ENCODE measurements at regions not wholly inside any gene's neighbourhood (a gene's known extent, or its start where the extent isn't known, plus 50 kb on each side); places are given as distances from the start of the nearest gene placed in this dataset.

GRCh38 chr16:86355531-86355930 lies 154.8 kb upstream of the FOXF1 start:
- Histone ChIP-seq H3K9ac (ENCODE audit: control insufficient read depth, extremely low read depth, insufficient read depth, low read length) (no peak overlapping the region), H3K27ac (ENCODE audit: control insufficient read depth, insufficient read depth, low read length) (no peak overlapping the region), H3K4me1 (ENCODE audit: control insufficient read depth, extremely low read depth, insufficient read depth, low read length) (no peaks in the 10 kb centered on the region), H4K20me1 (ENCODE audit: control insufficient read depth, extremely low read depth, insufficient read depth, low read length) (no peaks in the 10 kb centered on the region), H3K4me2 (ENCODE audit: control insufficient read depth, extremely low read depth, insufficient read depth, low read depth, low read length) (no peak overlapping the region), H3K9me1 (ENCODE audit: control insufficient read depth, extremely low read depth, insufficient read depth, low read length) (no peaks in the 10 kb centered on the region), H3K36me3 (ENCODE audit: control insufficient read depth in 2 of 2, extremely low read depth in 1 of 2, insufficient read depth in 2 of 2, low read length in 2 of 2) (no peaks in the 10 kb centered on the region), H2AFZ (ENCODE audit: control insufficient read depth, low read length) (no peak overlapping the region), H3K9me3 (ENCODE audit: control insufficient read depth, low read depth, low read length) (no peaks in the 10 kb centered on the region), H3K79me2 (ENCODE audit: control insufficient read depth, insufficient read depth, low read length) (no peaks in the 10 kb centered on the region), H3K4me3 (ENCODE audit: control insufficient read depth in 2 of 3, extremely low read depth in 1 of 3, insufficient read depth in 2 of 3, low read depth in 1 of 3, low read length in 3 of 3) (no peak overlapping the region), H3K27me3 (ENCODE audit: control insufficient read depth, extremely low read depth, insufficient read depth, low read length) (no peaks in the 10 kb centered on the region)
- no peak for TF ChIP-seq CTCF (optimal IDR thresholded peaks at IDR 0.05 in 1 of 3, IDR thresholded peaks at IDR 0.05 in 1 of 3, conservative IDR thresholded peaks at IDR 0.05 in 1 of 3; ENCODE audit: extremely low read depth in 1 of 3, insufficient read depth in 2 of 3, low read length in 3 of 3)
- TF ChIP-seq EZH2 (IDR thresholded peaks at IDR 0.05; ENCODE audit: low read length) = no peak
- FAIRE-seq (no peak), DNase-seq (ENCODE audit: low read depth, low spot score) (no peak)
- dilution Hi-C loops (cut with MboI; ENCODE audit: extremely low pct_ligation_motif_present, low sequenced_read_pairs) = no loop called here

GRCh38 chr16:86355951-86356350 lies 154.4 kb upstream of the FOXF1 start:
- Histone ChIP-seq H3K4me1 (ENCODE audit: control insufficient read depth, extremely low read depth, insufficient read depth, low read length) (no peaks in the 10 kb centered on the region), H3K36me3 (ENCODE audit: control insufficient read depth in 2 of 2, extremely low read depth in 1 of 2, insufficient read depth in 2 of 2, low read length in 2 of 2) (no peaks in the 10 kb centered on the region), H3K9me1 (ENCODE audit: control insufficient read depth, extremely low read depth, insufficient read depth, low read length) (no peaks in the 10 kb centered on the region), H3K79me2 (ENCODE audit: control insufficient read depth, insufficient read depth, low read length) (no peaks in the 10 kb centered on the region), H3K27me3 (ENCODE audit: control insufficient read depth, extremely low read depth, insufficient read depth, low read length) (no peaks in the 10 kb centered on the region), H4K20me1 (ENCODE audit: control insufficient read depth, extremely low read depth, insufficient read depth, low read length) (no peaks in the 10 kb centered on the region), H3K9ac (ENCODE audit: control insufficient read depth, extremely low read depth, insufficient read depth, low read length) (no peak overlapping the region), H3K27ac (ENCODE audit: control insufficient read depth, insufficient read depth, low read length) (no peak overlapping the region), H2AFZ (ENCODE audit: control insufficient read depth, low read length) (no peak overlapping the region), H3K4me2 (ENCODE audit: control insufficient read depth, extremely low read depth, insufficient read depth, low read depth, low read length) (no peak overlapping the region), H3K4me3 (ENCODE audit: control insufficient read depth in 2 of 3, extremely low read depth in 1 of 3, insufficient read depth in 2 of 3, low read depth in 1 of 3, low read length in 3 of 3) (no peak overlapping the region), H3K9me3 (ENCODE audit: control insufficient read depth, low read depth, low read length) (no peaks in the 10 kb centered on the region)
- DNase-seq (ENCODE audit: low read depth, low spot score) = no peak
- dilution Hi-C loops (cut with MboI; ENCODE audit: extremely low pct_ligation_motif_present, low sequenced_read_pairs) = no loop called here
- TF ChIP-seq EZH2 (IDR thresholded peaks at IDR 0.05; ENCODE audit: low read length) (no peak), CTCF (optimal IDR thresholded peaks at IDR 0.05 in 1 of 3, IDR thresholded peaks at IDR 0.05 in 1 of 3, conservative IDR thresholded peaks at IDR 0.05 in 1 of 3; ENCODE audit: extremely low read depth in 1 of 3, insufficient read depth in 2 of 3, low read length in 3 of 3) (no peak)
- no peak for FAIRE-seq

All from keratinocyte (primary cell).